GM21786 (cell line): ENCODE measurements at regions not wholly inside any gene's neighbourhood (a gene's known extent, or its start where the extent isn't known, plus 50 kb on each side); places are given as distances from the start of the nearest gene placed in this dataset.

Experiments used
- ATAC-seq: cut with Tn5 transposase; IDR thresholded peaks from one replicate; pipeline ENCODE4 v1.9.1; 2021; ENCODE audit not compliant: unreplicated experiment

- no peak for ATAC-seq
Observed at GRCh38 chr13:32859707-32860292, 156.4 kb upstream of the KL start.

- no peak for ATAC-seq
Observed at GRCh38 chr13:32861304-32861703, 154.9 kb upstream of the KL start.

DNA sequence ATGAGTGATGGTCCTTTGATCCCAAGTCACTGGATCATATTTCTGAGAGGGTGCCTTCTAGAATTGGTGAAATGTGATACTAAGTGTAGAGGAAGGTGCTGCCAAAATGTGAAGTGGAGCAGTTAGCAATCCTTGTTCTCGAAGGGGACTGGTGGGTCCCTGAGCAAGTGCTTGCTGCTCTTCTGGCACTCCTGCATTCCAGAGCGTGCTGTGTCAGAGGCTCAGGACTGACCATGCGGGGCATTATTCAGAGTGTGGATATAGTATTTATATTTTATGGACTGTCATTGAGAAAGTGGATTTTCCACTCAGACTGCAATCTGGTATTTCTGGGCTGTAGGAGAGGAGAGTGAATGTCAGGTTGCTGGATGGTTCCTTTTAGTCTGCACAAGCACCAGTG lies 152.6 kb upstream of the KL start:
- ATAC-seq = no peak

DNA sequence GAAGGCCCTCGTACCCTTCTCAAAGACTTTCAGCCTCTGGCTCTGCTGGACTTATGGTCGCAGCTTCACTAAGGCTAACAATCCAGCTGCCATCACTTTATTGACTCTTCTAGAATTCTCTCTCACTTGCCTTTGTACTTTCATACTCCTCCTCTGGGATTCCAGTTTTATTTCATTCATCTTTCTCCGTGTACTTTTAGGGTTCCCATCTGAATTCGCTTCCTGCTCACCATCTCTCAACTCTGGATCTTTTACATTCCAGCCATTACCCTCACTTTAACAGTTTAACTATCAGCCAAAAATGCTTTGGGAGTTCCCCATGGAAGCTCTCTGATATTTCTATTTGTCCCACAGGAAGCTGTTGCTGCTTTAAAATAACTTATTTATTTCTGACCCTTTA lies 149.3 kb upstream of the KL start:
- ATAC-seq = no peak

DNA sequence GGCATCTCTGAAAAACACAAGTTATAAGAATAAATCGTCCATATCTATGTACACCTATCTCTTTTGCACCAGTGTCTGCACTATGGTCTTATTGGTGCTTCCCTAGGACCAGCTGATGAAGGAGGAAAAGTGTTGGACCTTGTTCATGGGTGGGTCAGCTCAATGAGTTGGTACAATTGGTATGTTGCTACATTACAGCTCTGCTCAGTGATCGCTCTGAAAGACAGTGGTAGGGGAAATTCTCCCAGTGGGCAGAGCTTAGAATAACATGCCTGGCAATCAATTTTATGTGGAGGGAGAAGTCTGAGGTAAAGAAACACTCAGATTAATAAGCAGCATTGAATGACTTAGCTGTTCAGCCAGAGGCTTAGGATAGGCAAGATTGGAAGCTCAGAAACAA lies 138.7 kb upstream of the KL start:
- no peak for ATAC-seq

- no peak for ATAC-seq
Observed at GRCh38 chr13:32878163-32878562, 138.1 kb upstream of the KL start.

DNA sequence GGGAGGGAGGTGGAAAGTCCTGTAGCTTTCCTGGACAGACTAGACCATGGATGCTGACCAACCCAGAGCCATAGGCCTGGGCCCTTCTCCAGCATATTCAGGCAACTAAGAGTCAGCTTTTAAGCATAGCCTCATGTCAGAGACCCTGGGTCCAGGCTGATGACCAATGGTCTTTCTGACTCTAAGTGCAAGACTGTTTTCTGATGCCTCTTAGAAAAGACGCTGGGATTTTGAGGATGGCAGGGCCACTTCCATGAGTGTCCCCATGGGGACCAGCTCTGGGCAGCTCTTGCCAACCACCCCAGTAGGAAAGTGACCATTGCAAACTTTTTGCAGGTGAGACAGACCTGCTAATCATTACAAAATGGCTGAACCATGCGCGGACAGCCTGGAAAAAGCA lies 135.6 kb upstream of the KL start:
- ATAC-seq = no peak

GRCh38 chr13:32881074-32881776 lies 135.0 kb upstream of the KL start:
- no peak for ATAC-seq

GRCh38 chr13:32881777-32882145 lies 134.5 kb upstream of the KL start:
- ATAC-seq = no peak

- ATAC-seq = no peak
Observed at GRCh38 chr13:32882691-32883090, 133.5 kb upstream of the KL start.

GRCh38 chr13:32883474-32883873 lies 132.7 kb upstream of the KL start:
- no peak for ATAC-seq

GRCh38 chr13:32887617-32888016 lies 128.6 kb upstream of the KL start:
- no peak for ATAC-seq

- no peak for ATAC-seq
Observed at GRCh38 chr13:32889986-32890565, 126.1 kb upstream of the KL start.

DNA sequence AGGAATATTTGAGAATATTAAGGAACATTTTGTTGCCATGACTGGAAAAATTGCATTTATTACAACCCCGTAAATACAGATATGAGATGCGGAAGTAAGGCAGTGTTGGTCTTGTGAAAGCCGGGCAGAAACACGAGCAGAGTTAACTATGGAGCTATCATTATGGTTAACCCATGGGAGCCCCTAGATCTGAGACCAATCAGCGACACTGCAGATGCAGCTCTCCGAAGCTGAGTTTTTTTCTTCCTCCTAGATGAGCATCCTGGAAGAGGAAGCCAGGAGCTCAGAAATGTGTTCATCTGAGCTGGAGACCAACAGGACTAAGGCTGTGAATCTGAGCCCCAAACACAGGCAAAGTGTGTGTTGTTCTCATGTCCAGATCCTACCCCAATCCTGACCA lies 123.0 kb upstream of the KL start:
- no peak for ATAC-seq

DNA sequence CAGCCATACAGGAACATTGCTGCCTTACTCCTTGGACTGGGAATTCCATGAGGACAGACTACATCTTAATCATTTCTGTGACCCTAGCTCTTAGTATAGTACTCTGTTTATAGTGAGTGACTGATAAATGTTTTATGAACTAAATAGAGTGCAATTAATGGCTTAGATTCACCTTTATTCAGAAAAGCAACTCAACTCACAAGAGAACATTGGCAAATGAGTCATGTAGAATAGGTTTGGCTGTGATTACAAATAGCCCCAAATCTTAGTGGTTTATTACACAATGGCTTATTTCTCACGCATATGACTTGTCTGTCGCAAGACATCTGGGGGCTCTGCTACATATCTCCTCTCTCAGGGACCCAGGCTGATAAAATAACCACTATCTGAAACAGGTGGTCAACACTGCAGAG lies 121.6 kb upstream of the KL start:
- no peak for ATAC-seq

- no peak for ATAC-seq
Observed at GRCh38 chr13:32895296-32895695, 120.9 kb upstream of the KL start.

DNA sequence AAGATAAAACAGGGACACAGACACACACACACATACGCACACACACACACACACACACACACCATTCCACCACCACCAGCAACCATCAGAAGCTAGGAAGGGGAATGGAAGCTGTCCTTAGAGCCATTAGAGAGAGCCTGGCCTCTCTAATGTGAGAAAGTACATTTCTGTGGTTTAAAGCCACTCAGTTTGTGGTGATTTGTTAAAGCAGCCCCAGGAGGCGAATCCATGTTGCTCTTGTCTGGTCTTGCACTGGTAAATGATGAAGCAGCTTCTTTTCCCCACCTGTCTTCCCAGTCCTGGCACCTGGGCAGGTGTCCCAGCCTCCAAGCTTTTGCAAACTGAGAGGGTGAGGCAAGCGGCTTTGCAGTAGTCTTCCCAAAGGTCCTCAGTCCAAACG lies 118.9 kb upstream of the KL start:
- no peak for ATAC-seq

DNA sequence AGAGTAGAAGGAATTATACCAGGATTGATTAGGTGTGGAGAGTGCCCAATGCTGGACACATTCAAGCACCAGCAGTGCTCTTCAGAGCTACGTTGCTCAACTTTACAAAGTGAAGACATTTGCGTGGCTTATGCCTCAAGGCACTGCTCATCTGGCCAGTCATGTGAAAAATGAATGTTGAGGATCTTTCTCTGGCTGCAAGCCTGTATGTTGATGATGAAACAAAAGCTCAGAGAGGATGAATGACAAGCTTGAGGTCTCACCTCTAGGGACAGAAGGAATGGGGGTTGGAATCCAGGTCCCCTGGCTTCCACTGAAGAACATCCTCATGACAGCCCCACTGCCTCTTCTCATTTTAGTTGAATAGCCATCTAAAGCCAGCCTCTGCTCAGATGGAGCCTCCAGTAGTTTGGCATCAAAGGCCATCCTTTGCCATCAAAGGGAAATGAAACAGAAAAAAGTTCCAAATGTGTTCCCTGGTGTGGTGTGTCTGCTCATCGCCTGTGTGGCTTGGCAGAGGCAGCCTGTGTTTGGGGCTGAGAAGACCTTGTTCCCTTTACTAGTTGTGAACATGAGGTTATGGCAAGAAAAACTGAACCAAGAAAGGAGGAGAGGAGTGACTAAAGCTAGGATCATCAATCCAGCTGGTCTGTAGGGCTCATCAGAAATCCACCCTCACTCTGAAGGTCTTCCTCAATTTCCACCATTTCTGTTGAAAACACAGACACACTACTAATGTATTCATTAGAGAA lies 114.0 kb upstream of the KL start:
- no peak for ATAC-seq

DNA sequence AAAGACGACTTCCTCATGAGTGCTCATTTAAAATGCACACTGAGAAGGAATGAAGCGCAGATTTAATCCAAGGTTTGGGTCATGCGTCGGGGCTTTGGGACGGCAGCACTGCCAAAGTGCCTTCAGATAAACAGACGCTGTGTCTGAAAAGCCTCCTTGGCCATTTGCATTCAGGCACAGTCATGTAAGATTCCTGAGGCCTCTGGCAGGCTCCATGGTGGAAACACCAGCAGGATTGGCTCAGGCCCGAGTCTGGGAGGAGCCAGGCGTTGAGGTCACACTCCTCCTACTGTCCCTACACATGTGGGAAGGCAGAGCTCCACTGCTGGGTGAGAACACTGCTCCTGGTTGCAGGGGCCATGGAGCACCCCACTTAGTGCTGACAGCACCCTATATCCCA lies 113.3 kb upstream of the KL start:
- ATAC-seq = no peak

- no peak for ATAC-seq
Observed at GRCh38 chr13:32903720-32904119, 112.5 kb upstream of the KL start.

DNA sequence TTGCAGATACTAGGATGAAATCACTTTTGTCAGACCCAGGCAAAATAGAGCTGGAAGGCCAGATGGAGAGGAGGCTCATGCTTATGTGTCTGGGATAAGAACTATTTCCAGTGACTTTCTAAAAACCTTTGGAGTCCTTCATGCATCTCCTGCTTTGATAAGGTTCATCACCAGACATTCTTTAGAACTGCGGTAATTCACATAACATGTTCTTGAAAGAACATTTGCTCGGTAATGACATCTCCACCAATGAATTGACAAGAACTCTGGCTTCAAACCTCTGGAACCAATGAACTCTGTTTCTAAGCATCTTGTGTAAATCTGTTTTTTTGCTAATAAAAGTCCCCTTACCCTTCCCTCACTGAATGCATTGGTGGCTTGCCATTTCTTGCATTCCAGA lies 112.0 kb upstream of the KL start:
- no peak for ATAC-seq
